ENCODE measurements at regions not wholly inside any gene's neighbourhood (a gene's known extent, or its start where the extent isn't known, plus 50 kb on each side); places are given as distances from the start of the nearest gene placed in this dataset.

DNA sequence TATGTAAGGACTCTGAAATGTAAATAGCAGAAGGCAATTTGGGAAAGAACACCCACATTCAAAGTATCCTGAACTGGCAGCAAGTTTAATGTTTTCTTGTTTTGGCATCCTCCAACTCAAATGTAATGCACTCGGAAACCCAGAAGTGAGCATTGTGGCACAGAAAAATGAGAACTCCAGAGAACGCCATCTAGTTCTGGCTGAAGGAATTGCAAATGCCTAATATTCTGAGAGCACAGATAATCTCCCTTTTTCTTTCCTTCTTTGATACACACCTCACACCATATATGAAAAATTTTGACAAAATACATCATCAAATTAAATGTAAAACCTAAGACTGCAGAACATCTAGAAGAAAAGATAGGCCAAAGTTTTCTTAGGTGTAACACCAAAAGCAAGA is 52.1 kb downstream of the PWWP3B start:
- Histone ChIP-seq H3K18ac (ENCODE audit: low read depth, low read length) (no peak overlapping the region), H4K20me1 (ENCODE audit: insufficient read depth, low read length) (no peaks in the 10 kb centered on the region), H4K91ac (ENCODE audit: insufficient read depth, low read depth, low read length) (no peak overlapping the region), H2AFZ (replicated peaks; ENCODE audit: low read length, poor library complexity) (no peak overlapping the region), H2AK9ac (replicated peaks; ENCODE audit: low read depth, low read length, poor library complexity) (no peak overlapping the region), H4K5ac (ENCODE audit: low read depth, low read length) (no peak overlapping the region), H3K4me2 (ENCODE audit: low read depth, low read length) (no peak overlapping the region), H3K56ac (ENCODE audit: extremely low read depth, insufficient read depth, low read length) (no peak overlapping the region), H3K4ac (ENCODE audit: low read depth, low read length) (no peak overlapping the region), H3K36me3 (ENCODE audit: control insufficient read depth, insufficient read depth, low read length) (no peaks in the 10 kb centered on the region), H3K9me1 (ENCODE audit: insufficient read depth, low read length) (no peaks in the 10 kb centered on the region), H3K4me1 (ENCODE audit: control insufficient read depth, insufficient read depth, low read length) (no peaks in the 10 kb centered on the region), H2BK5ac (ENCODE audit: low read depth, low read length, poor library complexity, severe bottlenecking) (no peak overlapping the region), H2BK15ac (ENCODE audit: low read depth, low read length) (no peak overlapping the region), H3K4me3 (ENCODE audit: insufficient read depth, low read depth, low read length) (no peak overlapping the region), H2AK5ac (ENCODE audit: low read depth, low read length) (no peak overlapping the region), H3K79me1 (ENCODE audit: low read depth in 1 of 2, low read length in 2 of 2) (no peaks in the 10 kb centered on the region), H3K23ac (ENCODE audit: low read depth, low read length) (no peak overlapping the region), H3K27me3 (ENCODE audit: control insufficient read depth, insufficient read depth, low read length) (no peaks in the 10 kb centered on the region), H3K9me3 (ENCODE audit: control insufficient read depth, insufficient read depth, low read length) (no peaks in the 10 kb centered on the region), H2BK20ac (ENCODE audit: low read depth, low read length) (no peak overlapping the region), H2BK120ac (ENCODE audit: low read depth, low read length) (no peak overlapping the region), H3K14ac (replicated peaks; ENCODE audit: low read depth, low read length) (no peak overlapping the region), H3K27ac (ENCODE audit: insufficient read depth, low read length) (no peak overlapping the region), H3K9ac (ENCODE audit: low read depth, low read length) (no peak overlapping the region), H4K8ac (ENCODE audit: low read depth in 2 of 2, low read length in 2 of 2) (no peak overlapping the region)
- in situ Hi-C loops (cut with MboI; ENCODE audit: low sequenced_read_pairs) (no loop called here), dilution Hi-C loops (cut with HindIII; ENCODE audit: low sequenced_read_pairs, unreplicated experiment) (no loop called here), intact Hi-C loops (cut with micrococcal nuclease) (no loop called here)
- no peak for ATAC-seq (ENCODE audit: low read depth)
- POLR2A ChIA-PET (ENCODE audit: unreplicated experiment): no interaction called here
- CTCF ChIA-PET: no interaction called here
- DNase-seq: no peak
- no TSS peak for BruUV-seq (replicated peaks)
- TF ChIP-seq MAFK (IDR thresholded peaks at IDR 0.05; ENCODE audit: low read depth, low read length) (no peak), MAZ (IDR thresholded peaks at IDR 0.05; ENCODE audit: borderline replicate concordance, low read depth, low read length) (no peak), RFX5 (IDR thresholded peaks at IDR 0.05; ENCODE audit: low read depth, low read length) (no peak), BHLHE40 (IDR thresholded peaks at IDR 0.05; ENCODE audit: low read depth, low read length) (no peak), CEBPB (IDR thresholded peaks at IDR 0.05; ENCODE audit: low read depth, low read length) (no peak), FOS (IDR thresholded peaks at IDR 0.05; ENCODE audit: low read depth, low read length) (no peak), USF2 (IDR thresholded peaks at IDR 0.05; ENCODE audit: low read depth, low read length) (no peak), RAD21 (IDR thresholded peaks at IDR 0.05; ENCODE audit: low read length) (no peak), SMC3 (IDR thresholded peaks at IDR 0.05; ENCODE audit: low read depth, low read length) (no peak), RCOR1 (IDR thresholded peaks at IDR 0.05; ENCODE audit: insufficient replicate concordance, low read length) (no peak), NFE2L2 (IDR thresholded peaks at IDR 0.05; ENCODE audit: low read depth, low read length) (no peak), ELK1 (IDR thresholded peaks at IDR 0.05; ENCODE audit: borderline replicate concordance, low read depth, low read length) (no peak), POLR2A (IDR thresholded peaks at IDR 0.05; ENCODE audit: low read depth, low read length) (no peak)
- 44% methylated on average over 2 of the region's 2 CpGs; no CpG with 5 or more reads in 1 of the 2 experiments for WGBS, 2 experiments (ENCODE audit: extremely low coverage in 2 of 2, insufficient read length in 1 of 2)

All from IMR-90 (cell line).